ENCODE measurements at regions not wholly inside any gene's neighbourhood (a gene's known extent, or its start where the extent isn't known, plus 50 kb on each side); places are given as distances from the start of the nearest gene placed in this dataset.

DNA sequence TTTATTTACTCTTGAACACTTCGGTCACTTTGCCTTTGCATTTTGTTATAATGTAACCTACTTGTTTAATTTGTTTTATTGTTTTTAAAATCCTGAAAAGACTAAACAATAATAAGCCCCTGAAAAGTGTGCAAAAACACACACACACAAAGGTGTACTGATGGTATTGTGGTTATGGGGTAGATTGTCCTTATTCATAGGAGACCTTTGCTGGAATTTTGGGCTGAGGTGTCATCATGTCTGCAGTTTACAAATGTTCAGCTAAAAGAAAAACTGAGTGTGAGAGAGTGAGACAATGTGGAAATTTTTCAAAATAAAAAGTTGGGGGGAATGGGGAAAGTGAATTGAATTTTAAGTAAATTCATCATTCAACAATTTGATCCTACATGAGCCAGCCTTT, 174.9 kb downstream of the QDPR start:
- no peak for DNase-seq
- TF ChIP-seq, protein P1, sequence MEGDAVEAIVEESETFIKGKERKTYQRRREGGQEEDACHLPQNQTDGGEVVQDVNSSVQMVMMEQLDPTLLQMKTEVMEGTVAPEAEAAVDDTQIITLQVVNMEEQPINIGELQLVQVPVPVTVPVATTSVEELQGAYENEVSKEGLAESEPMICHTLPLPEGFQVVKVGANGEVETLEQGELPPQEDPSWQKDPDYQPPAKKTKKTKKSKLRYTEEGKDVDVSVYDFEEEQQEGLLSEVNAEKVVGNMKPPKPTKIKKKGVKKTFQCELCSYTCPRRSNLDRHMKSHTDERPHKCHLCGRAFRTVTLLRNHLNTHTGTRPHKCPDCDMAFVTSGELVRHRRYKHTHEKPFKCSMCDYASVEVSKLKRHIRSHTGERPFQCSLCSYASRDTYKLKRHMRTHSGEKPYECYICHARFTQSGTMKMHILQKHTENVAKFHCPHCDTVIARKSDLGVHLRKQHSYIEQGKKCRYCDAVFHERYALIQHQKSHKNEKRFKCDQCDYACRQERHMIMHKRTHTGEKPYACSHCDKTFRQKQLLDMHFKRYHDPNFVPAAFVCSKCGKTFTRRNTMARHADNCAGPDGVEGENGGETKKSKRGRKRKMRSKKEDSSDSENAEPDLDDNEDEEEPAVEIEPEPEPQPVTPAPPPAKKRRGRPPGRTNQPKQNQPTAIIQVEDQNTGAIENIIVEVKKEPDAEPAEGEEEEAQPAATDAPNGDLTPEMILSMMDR (IDR thresholded peaks at IDR 0.05) = no peak
- no peak for TF ChIP-seq POLR2A (IDR thresholded peaks at IDR 0.05)
- Histone ChIP-seq H3K9me3 (no peaks in the 10 kb centered on the region), H3K4me3 (no peak overlapping the region), H3K36me3 (no peaks in the 10 kb centered on the region), H3K27me3 (no peaks in the 10 kb centered on the region), H3K27ac (peak overlapping the region in 1 of 4 donors; percentile 25), H3K4me1 (no peaks in the 10 kb centered on the region)

DNA sequence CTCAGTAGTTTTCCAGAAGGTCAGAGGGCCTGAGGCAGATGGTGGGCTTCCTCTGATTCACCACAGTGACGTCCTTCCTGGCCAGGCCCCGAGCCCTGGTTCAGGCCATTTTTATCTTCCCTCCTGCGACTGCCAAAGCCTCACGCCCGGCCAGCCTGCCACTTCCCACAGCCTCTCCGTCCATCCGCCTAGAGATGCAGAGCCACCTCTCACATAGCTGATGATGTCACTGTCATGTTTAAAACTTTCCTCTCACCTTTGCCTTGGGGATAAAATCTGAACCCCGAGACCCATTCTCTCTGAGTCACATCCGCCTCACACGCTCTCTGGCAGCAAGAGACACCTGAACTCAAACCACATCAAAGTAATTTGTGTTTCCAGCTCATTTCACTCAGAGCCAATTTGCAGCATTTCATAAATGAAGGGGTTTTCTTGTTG, 175.3 kb downstream of the QDPR start:
- Histone ChIP-seq H3K27me3 (no peaks in the 10 kb centered on the region), H3K9me3 (no peaks in the 10 kb centered on the region), H3K4me1 (no peaks in the 10 kb centered on the region), H3K27ac (peak overlapping the region in 1 of 4 donors; percentile 25), H3K4me3 (no peak overlapping the region), H3K36me3 (no peaks in the 10 kb centered on the region)
- TF ChIP-seq, protein P1 (IDR thresholded peaks at IDR 0.05) = no peak
- TF ChIP-seq POLR2A (IDR thresholded peaks at IDR 0.05) = no peak
- peak in 2 of 3 donors; percentile 49 to 68 for DNase-seq

DNA sequence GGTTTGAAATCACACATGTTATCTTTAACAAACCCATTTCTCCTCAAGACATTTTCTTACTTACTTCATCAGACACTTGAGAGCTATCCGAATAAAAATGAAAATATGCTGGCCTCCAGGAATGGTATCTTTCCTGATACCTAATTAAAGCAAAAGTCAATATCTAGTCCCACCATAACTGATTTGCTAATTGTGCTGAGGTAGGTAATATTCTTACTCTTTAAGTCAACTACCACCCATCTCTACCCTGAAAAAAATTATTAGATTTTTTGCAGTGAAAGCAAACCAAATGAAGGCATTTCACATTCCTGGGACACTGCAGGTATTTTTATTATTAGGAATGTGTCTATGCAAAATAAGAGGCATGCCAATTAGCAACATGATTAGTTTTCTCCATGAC, 175.8 kb downstream of the QDPR start:
- H3K27ac ChIP-seq = no peak overlapping the region

DNA sequence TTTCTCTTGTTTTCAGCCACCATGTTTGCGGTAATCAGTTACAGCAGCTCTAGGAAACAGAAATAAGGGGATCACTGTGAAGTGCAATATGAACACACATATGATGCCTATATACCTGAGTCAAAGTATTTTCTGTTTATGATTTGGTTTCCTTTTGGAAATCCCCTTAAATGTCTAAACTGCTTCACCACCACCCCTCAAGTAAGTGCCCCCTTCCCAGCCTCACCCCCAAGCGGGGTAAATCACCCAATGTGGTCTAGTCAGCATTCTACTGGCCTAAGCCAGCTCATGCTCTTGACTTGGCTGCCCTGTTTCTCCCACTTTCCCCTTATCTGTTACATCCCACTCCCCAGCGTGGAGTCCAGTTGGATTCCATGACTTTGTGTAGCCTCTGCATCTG, 176.5 kb downstream of the QDPR start:
- no peak overlapping the region for H3K27ac ChIP-seq
- no peaks in the 10 kb centered on the region for H3K36me3 ChIP-seq
- H3K4me3 ChIP-seq = no peak overlapping the region
- no peak for DNase-seq
- H3K27me3 ChIP-seq = no peaks in the 10 kb centered on the region
- TF ChIP-seq, protein P1 (IDR thresholded peaks at IDR 0.05) = no peak
- TF ChIP-seq POLR2A (IDR thresholded peaks at IDR 0.05) = no peak
- H3K9me3 ChIP-seq = no peaks in the 10 kb centered on the region
- no peaks in the 10 kb centered on the region for H3K4me1 ChIP-seq

More for the DNA sequence above, 175.8 kb downstream of the QDPR start:
- H3K4me3 ChIP-seq = no peak overlapping the region
- H3K27me3 ChIP-seq = no peaks in the 10 kb centered on the region
- no peak for TF ChIP-seq POLR2A (IDR thresholded peaks at IDR 0.05)
- TF ChIP-seq, protein P1 (IDR thresholded peaks at IDR 0.05) = no peak
- DNase-seq = no peak
- H3K4me1 ChIP-seq = no peaks in the 10 kb centered on the region
- no peaks in the 10 kb centered on the region for H3K36me3 ChIP-seq
- no peaks in the 10 kb centered on the region for H3K9me3 ChIP-seq

DNA sequence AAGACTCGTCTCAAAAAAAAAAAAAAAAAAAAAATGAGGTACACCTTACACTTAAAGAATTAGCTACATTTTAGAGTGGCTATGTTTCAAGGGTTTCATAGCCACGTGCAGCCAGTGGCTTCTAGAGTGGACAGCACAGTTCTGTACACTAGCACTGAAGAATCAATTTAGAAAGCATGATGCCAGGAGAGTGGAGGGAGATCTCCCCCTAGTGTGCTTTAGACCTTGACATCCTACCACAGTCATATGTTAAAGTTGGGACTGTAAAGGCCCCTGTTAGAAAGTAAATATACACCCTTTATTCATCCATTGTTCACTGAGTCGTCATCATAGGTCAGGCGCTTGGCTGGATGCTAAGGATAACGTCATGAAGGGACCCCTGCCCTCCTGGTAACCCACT, 179.4 kb downstream of the QDPR start:
- Histone ChIP-seq H3K9me3 (no peaks in the 10 kb centered on the region), H3K27ac (no peak overlapping the region), H3K27me3 (no peaks in the 10 kb centered on the region), H3K36me3 (no peaks in the 10 kb centered on the region), H3K4me1 (no peaks in the 10 kb centered on the region), H3K4me3 (no peak overlapping the region)
- DNase-seq = no peak
- TF ChIP-seq POLR2A (IDR thresholded peaks at IDR 0.05) = no peak
- TF ChIP-seq, protein P1 (IDR thresholded peaks at IDR 0.05) = no peak

DNA sequence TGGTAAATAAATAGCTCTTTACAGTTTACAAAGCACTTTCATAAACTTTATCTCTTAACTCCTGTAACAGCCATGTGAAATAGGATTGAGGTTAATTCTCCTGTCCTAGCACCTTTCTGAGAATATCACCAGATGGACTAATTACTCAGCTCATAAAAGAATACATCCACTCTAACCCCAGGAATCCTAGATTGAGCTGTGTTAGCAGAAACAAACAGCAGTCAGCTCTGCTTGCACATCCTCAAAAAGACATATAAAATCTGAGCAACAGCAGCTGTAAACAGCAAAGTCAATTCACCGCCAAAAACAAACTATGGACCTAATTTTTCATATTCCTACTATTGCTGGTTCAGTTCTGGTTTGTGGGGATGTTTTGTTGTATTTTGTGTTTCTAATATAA, 182.8 kb downstream of the QDPR start:
- TF ChIP-seq, protein P1 (IDR thresholded peaks at IDR 0.05) = no peak
- TF ChIP-seq POLR2A (IDR thresholded peaks at IDR 0.05) = no peak
- Histone ChIP-seq H3K4me3 (no peak overlapping the region), H3K9me3 (no peaks in the 10 kb centered on the region), H3K4me1 (no peaks in the 10 kb centered on the region), H3K27me3 (no peaks in the 10 kb centered on the region), H3K36me3 (no peaks in the 10 kb centered on the region), H3K27ac (no peak overlapping the region)
- DNase-seq = no peak
